Suprapubic skin (tissue), 4 donors: ENCODE measurements at regions not wholly inside any gene's neighbourhood (a gene's known extent, or its start where the extent isn't known, plus 50 kb on each side); places are given as distances from the start of the nearest gene placed in this dataset.

ENCODE experiments used
- CTCF ChIP-seq, 2 donors: fragments of 200-600 bp in 1 of 2; fragments of 450-650 bp in 1 of 2; sonication (generic) in 1 of 2; IDR thresholded peaks; one replicate each; pipeline ENCODE4 v1.5.1; 2016 to 2019; ENCODE audit warnings: antibody characterized with exemption in 2 of 2, mild to moderate bottlenecking in 1 of 2, moderate library complexity in 1 of 2
- EP300 ChIP-seq: sonication (generic); formaldehyde crosslinking; IDR thresholded peaks from one replicate; pipeline ENCODE4 v1.6.1; 2017; ENCODE audit warnings: antibody characterized with exemption
- POLR2A ChIP-seq, 2 donors: fragments of 450-650 bp; IDR thresholded peaks; one replicate each; pipeline ENCODE4 v1.6.1; 2017; ENCODE audit warnings: antibody characterized with exemption in 2 of 2, mild to moderate bottlenecking in 2 of 2, moderate library complexity in 2 of 2
- POLR2AphosphoS5 ChIP-seq, 3 donors: sonication (generic); formaldehyde crosslinking; IDR thresholded peaks; one replicate each; pipeline ENCODE4 v1.6.1; 2017; ENCODE audit warnings: antibody characterized with exemption in 3 of 3

DNA sequence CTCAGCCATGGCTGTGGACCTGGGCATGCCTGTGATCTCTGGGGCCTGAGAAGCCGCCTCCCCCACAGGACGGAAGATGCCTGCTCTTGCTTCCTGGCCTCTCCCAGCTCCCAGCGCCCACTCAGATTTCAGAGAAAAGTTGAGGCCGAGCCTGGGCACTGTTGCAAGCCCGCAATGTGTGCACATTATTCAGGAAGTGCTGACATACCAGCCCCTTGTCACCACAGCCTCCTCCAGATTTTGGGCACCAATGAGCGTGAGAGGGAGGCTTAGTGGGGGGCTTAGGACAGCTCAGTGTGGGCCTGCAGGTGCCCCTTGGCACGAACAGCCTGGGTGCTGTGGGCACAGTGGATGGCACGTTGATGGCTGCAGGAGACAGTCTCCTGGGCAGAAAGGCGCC is 1400.9 kb upstream of the ALCAM start:
- no peak for TF ChIP-seq POLR2A (IDR thresholded peaks at IDR 0.05)
- no peak for TF ChIP-seq CTCF (IDR thresholded peaks at IDR 0.05)
- TF ChIP-seq POLR2AphosphoS5 (IDR thresholded peaks at IDR 0.05) = no peak
- TF ChIP-seq EP300 = no peak
